SH-SY5Y (cell line): ENCODE measurements at regions not wholly inside any gene's neighbourhood (a gene's known extent, or its start where the extent isn't known, plus 50 kb on each side); places are given as distances from the start of the nearest gene placed in this dataset.

ENCODE experiments used
- GATA2 ChIP-seq: IDR thresholded peaks from 2 replicates; pipeline ENCODE4 v1.6.1; 2011; ENCODE audit warnings: mild to moderate bottlenecking, low read depth, low read length
- GATA3 ChIP-seq: IDR thresholded peaks from 2 replicates; pipeline ENCODE4 v1.6.1; 2011; ENCODE audit warnings: low read depth, mild to moderate bottlenecking, low read length, moderate library complexity

DNA sequence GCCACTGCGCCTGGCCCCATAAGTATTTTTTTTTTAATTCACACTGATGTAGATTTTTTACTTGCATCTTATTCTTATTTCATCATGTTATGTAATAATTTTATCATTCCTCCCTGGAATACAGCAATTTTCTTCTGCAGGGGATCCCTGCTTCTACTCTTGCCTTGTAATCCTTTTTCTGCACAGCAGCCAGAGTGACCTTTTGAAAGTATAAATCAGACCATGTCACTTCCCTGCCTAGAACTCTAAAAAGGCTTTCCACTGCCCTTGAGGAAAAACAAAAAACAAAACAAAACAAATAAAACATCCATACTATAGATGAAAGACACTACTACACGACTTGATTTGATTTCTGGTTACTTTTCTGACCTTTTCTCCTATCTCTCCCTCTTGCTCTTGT lies 1334.7 kb downstream of the REEP3 start:
- TF ChIP-seq GATA3, result no peak
- no peak for TF ChIP-seq GATA2
